GM23248 (cell line): ENCODE measurements at regions not wholly inside any gene's neighbourhood (a gene's known extent, or its start where the extent isn't known, plus 50 kb on each side); places are given as distances from the start of the nearest gene placed in this dataset.

Experiments
- DNase-seq: peaks from one replicate; pipeline ENCODE4 v3.0.0-alpha.2; 2015
- H2AFZ ChIP-seq: fragments of 200-600 bp; sonication (generic); 2 replicates; pipeline ENCODE4 v1.6.1; 2016; ENCODE audit warnings: antibody characterized with exemption
- H3F3A ChIP-seq: fragments of 200-600 bp; sonication (generic); 2 replicates; pipeline ENCODE4 v1.6.1; 2016; ENCODE audit warnings: mild to moderate bottlenecking, antibody characterized with exemption, mixed run types; ENCODE audit not compliant: insufficient read depth
- H3K27ac ChIP-seq: fragments of 200-600 bp; sonication (generic); 2 replicates; pipeline ENCODE4 v1.5.1; 2016; ENCODE audit warnings: mild to moderate bottlenecking
- H3K27me3 ChIP-seq: fragments of 200-600 bp; sonication (generic); replicated peaks from 2 replicates; pipeline ENCODE4 v1.6.1; 2016; ENCODE audit warnings: mild to moderate bottlenecking; ENCODE audit not compliant: insufficient read depth
- H3K36me3 ChIP-seq: fragments of 200-600 bp; sonication (generic); 2 replicates; pipeline ENCODE4 v1.6.1; 2016; ENCODE audit warnings: low read depth, mild to moderate bottlenecking
- H3K4me1 ChIP-seq: fragments of 200-600 bp; sonication (generic); 2 replicates; pipeline ENCODE4 v1.6.1; 2016; ENCODE audit warnings: mild to moderate bottlenecking; ENCODE audit not compliant: insufficient read depth
- H3K4me2 ChIP-seq: fragments of 200-600 bp; sonication (generic); one replicate; pipeline ENCODE4 v1.6.1; 2016; ENCODE audit warnings: mild to moderate bottlenecking; ENCODE audit not compliant: unreplicated experiment
- H3K4me3 ChIP-seq: fragments of 200-600 bp; sonication (generic); 2 replicates; pipeline ENCODE4 v1.5.1; 2016; ENCODE audit warnings: mild to moderate bottlenecking
- H3K79me2 ChIP-seq: fragments of 200-600 bp; sonication (generic); 2 replicates; pipeline ENCODE4 v1.6.1; 2016; ENCODE audit warnings: mild to moderate bottlenecking; ENCODE audit not compliant: insufficient read depth
- H3K9ac ChIP-seq: fragments of 200-600 bp; sonication (generic); 2 replicates; pipeline ENCODE4 v1.6.1; 2016; ENCODE audit warnings: mild to moderate bottlenecking
- H3K9me2 ChIP-seq: fragments of 200-600 bp; sonication (generic); 2 replicates; pipeline ENCODE4 v1.6.1; 2016; ENCODE audit warnings: mixed run types, mild to moderate bottlenecking, moderate library complexity; ENCODE audit not compliant: insufficient read depth
- H3K9me3 ChIP-seq: fragments of 200-600 bp; sonication (generic); one replicate; pipeline ENCODE4 v1.6.1; 2017; ENCODE audit warnings: low read depth
- H4K20me1 ChIP-seq: fragments of 200-600 bp; sonication (generic); 2 replicates; pipeline ENCODE4 v1.6.0; 2016; ENCODE audit not compliant: insufficient read depth
- EZH2 ChIP-seq: fragments of 200-600 bp; sonication (generic); IDR thresholded peaks from 2 replicates; pipeline ENCODE4 v1.6.1; 2018; ENCODE audit warnings: antibody characterized with exemption, mild to moderate bottlenecking; ENCODE audit not compliant: insufficient read depth, poor library complexity, severe bottlenecking
- EZH2phosphoT487 ChIP-seq: fragments of 200-600 bp; sonication (generic); IDR thresholded peaks from 2 replicates; pipeline ENCODE4 v1.6.1; 2018; ENCODE audit warnings: antibody characterized with exemption, moderate library complexity, mild to moderate bottlenecking, low read depth; ENCODE audit not compliant: insufficient read depth
- WGBS, 2 experiments: methylation state at CpG; one replicate each; pipeline ENCODE4 v1.1.6; 2015 to 2017; ENCODE audit warnings: low lambda C conversion rate in 2 of 2, low coverage in 1 of 2; ENCODE audit errors: missing lambda C conversion rate in 2 of 2; 5-methylcytosine and 5-hydroxymethylcytosine counted together
- in situ Hi-C: fragments of 300-500 bp; cut with MboI; formaldehyde crosslinking; loops from 2 replicates; pipeline ENCODE4 v1.15.0; 2020

DNA sequence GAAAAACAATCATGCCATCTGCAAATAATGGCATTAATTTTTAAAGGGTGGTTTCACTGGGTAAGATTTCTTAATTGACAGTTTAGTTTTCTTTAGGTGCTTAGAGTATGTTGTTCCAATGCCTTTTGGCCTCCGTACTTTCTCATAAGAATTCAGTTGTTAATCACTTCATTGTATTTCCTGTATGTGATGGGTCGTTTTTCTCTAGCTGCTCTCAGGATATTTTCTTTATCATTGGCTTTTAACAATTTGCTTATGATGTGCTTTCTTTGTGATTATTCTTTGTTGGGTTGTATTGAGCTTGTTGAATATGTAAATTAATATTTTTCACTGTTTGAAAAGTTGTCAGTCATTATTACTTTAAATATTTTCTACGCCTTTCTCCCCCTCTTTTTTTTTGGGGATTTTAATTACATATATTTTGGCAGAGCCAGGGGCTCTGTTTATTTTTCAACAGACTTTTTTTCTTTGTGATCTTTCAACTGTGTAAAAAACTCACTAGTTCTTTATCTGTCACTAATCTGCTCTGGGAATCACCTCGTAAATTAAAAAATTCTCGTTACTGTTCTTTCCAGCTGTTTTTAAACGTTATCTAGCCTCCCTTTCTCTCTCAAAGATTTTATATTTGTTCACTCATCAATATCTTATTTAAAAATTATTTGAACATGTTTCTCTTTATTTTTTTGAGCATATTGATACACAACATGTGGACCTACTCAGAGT, 56.2 kb upstream of the IL1R1 start:
- no peak for TF ChIP-seq EZH2phosphoT487
- TF ChIP-seq EZH2: no peak
- Histone ChIP-seq H3K4me2 (no peak overlapping the region), H4K20me1 (no peaks in the 10 kb centered on the region), H3K4me3 (no peak overlapping the region), H3K4me1 (peaks cover 29% of the 10 kb centered on the region), H3K36me3 (no peaks in the 10 kb centered on the region), H3F3A (peaks cover 24% of the 10 kb centered on the region), H3K9me2 (no peaks in the 10 kb centered on the region), H2AFZ (no peak overlapping the region), H3K27ac (no peak overlapping the region), H3K79me2 (no peaks in the 10 kb centered on the region), H3K9ac (no peak overlapping the region), H3K9me3 (no peaks in the 10 kb centered on the region), H3K27me3 (no peaks in the 10 kb centered on the region)
- in situ Hi-C loops: no loop called here
- 76 to 80% methylated on average over 6 of the region's 6 CpGs for WGBS, 2 experiments
- DNase-seq: no peak

DNA sequence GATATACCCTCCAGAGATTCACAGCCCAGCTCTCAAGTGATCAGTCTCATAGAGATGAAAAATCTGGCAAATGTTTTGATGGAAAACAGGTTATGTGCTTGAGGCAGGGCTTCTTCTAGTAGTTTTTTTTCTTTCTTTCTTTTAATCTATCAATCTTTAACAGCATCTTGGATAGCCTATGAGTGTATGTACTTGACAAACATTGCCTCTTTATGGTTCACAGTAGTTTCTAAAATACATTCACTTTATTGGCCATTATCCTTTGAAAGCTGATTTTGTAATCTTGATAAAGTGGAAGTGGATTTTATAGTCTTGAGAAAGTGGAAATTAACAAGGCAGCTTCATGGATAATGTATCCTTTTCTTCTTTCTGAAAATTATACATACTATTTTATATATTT, 51.4 kb upstream of the IL1R1 start:
- Histone ChIP-seq H3K79me2 (no peaks in the 10 kb centered on the region), H3K9me3 (no peaks in the 10 kb centered on the region), H3K4me3 (no peak overlapping the region), H2AFZ (no peak overlapping the region), H4K20me1 (no peaks in the 10 kb centered on the region), H3K4me1 (peaks cover 15% of the 10 kb centered on the region), H3K27ac (no peak overlapping the region), H3K9ac (no peak overlapping the region), H3K4me2 (no peak overlapping the region), H3K9me2 (no peaks in the 10 kb centered on the region), H3K36me3 (no peaks in the 10 kb centered on the region), H3F3A (peaks cover 7% of the 10 kb centered on the region), H3K27me3 (no peaks in the 10 kb centered on the region)
- in situ Hi-C loops: no loop called here
- DNase-seq: no peak
- TF ChIP-seq EZH2phosphoT487: no peak
- no peak for TF ChIP-seq EZH2

DNA sequence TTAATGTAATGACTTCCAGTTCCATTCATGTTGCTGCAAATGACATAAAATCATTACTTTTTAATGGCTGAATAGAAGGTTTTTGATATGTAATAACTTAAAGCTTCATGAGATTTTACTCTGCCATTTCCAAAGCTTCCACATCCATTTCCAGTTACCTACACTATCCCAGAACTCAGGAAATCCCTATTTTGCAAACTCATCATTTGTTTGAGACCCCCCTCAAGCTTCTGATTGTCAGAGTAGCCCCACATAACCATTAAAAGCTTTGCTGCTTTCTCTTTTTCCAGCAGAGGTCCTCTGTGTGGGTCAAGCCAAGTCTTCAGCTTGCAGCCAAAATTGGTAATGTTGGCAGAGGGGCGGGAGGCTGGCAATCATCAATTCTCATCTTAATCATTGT, 50.6 kb upstream of the IL1R1 start:
- 64 to 73% methylated on average over 1 of the region's 1 CpG for WGBS, 2 experiments

DNA sequence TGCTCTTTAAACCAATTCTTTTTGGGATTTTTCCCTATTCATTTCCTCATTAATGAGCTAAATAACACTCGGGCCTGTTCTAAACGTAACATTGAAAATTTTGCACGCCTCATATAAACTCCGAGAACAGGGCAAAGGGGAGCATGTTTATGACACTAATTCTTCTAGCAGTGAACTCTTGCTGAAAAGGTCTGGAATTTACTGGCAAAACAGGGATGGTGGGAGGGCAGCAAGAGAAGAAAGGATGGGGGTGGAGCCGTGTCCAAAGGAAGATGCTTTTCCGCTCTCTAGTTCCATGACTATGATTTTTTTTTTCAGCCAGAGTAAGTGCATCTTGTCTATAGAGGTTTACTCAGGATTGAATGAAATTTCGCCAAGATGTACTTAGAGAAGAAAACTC, 50.0 kb upstream of the IL1R1 start:
- DNase-seq: no peak

More for the DNA sequence above, 50.6 kb upstream of the IL1R1 start:
- H3F3A ChIP-seq: peaks cover 7% of the 10 kb centered on the region
- H3K9me2 ChIP-seq: no peaks in the 10 kb centered on the region
- no peak overlapping the region for H3K4me2 ChIP-seq
- H3K36me3 ChIP-seq: no peaks in the 10 kb centered on the region
- in situ Hi-C loops: no loop called here
- H4K20me1 ChIP-seq: no peaks in the 10 kb centered on the region
- no peak overlapping the region for H3K27ac ChIP-seq
- H2AFZ ChIP-seq: no peak overlapping the region
- DNase-seq: no peak
- H3K4me3 ChIP-seq: no peak overlapping the region
- H3K4me1 ChIP-seq: peaks cover 14% of the 10 kb centered on the region
- H3K9ac ChIP-seq: no peak overlapping the region
- H3K27me3 ChIP-seq: no peaks in the 10 kb centered on the region
- H3K79me2 ChIP-seq: no peaks in the 10 kb centered on the region
- no peaks in the 10 kb centered on the region for H3K9me3 ChIP-seq
- TF ChIP-seq EZH2phosphoT487 (no peak), EZH2 (no peak)

More for the DNA sequence above, 50.0 kb upstream of the IL1R1 start:
- no peak for TF ChIP-seq EZH2phosphoT487
- no peak for TF ChIP-seq EZH2
- WGBS, 2 experiments: 89 to 93% methylated on average over 7 of the region's 7 CpGs
- Histone ChIP-seq H4K20me1 (no peaks in the 10 kb centered on the region), H3K9ac (no peak overlapping the region), H3K36me3 (no peaks in the 10 kb centered on the region), H3F3A (peaks cover 7% of the 10 kb centered on the region), H3K79me2 (no peaks in the 10 kb centered on the region), H3K4me1 (peaks cover 14% of the 10 kb centered on the region), H3K9me2 (no peaks in the 10 kb centered on the region), H3K27ac (no peak overlapping the region), H3K9me3 (no peaks in the 10 kb centered on the region), H3K4me3 (no peak overlapping the region), H3K4me2 (no peak overlapping the region), H2AFZ (no peak overlapping the region), H3K27me3 (no peaks in the 10 kb centered on the region)
- in situ Hi-C loops: no loop called here
